Stimulated activated CD4-positive, alpha-beta T cell treated with anti-CD3 and anti-CD28 coated beads, Interleukin-4, amount 100 ng/mL, for 48 hours (primary cell): ENCODE measurements at regions not wholly inside any gene's neighbourhood (a gene's known extent, or its start where the extent isn't known, plus 50 kb on each side); places are given as distances from the start of the nearest gene placed in this dataset.

ENCODE experiments used
- DNase-seq, 2 donors: peaks; one replicate each; pipeline ENCODE4 v3.0.0-alpha.2; 2020; ENCODE audit warnings: low read depth in 2 of 2

DNA sequence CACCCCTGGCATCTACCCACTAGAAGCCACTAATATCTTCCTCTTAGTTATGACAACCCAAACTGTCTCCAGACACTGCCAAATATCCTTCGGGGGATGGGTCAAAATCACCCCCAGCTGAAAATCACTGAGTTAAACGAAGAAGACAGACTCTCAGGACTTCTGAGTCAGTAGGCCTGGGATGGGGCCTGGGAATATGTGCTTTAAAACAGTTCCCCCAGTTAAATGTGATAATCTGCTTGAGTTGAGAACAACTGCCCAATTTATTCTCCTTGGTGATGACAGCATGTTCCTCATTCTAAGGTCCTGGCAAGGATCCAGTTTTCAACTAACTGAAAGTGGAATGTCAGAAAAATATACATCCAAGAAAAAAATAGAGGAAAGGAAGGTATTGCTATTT is 52.4 kb downstream of the CBLL2 start:
- DNase-seq: no peak

DNA sequence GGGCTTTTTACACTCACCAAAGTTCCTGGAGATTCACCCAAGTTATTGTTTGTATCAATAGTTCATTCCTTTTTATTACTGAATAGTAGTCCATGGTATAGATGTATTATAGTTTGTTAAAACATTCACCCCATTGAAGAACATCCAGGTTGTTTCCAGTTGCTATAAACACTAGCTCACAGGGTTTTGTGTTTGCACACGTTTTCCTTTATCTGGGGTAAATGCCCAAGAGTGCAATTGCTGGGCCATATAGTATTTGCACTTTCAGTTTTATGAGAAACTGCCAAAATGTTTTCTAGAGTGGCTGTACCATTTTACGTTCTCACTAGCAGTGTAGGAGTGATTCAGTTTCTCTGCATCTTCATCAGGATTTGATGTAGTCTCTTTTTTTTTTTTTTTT is 57.1 kb downstream of the CBLL2 start:
- DNase-seq: no peak

DNA sequence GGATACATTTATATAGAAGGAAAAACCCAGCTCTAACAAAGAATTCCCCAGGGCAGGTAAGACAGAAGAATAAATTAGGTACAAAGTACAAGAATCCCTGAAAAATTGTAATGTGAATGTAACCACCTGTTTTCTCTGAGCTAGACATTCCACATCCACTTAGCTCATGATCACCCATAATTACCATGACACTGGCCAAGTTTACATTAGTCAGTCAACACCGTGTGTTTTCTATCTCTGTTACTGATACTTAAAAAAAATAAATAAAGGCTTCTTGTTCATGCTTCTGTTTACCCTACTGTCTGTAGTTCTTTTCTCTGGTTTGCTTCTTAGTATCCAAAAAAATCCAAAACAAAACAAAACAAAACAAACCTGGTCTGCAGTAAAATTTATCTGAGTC is 66.0 kb downstream of the CBLL2 start:
- no peak for DNase-seq

DNA sequence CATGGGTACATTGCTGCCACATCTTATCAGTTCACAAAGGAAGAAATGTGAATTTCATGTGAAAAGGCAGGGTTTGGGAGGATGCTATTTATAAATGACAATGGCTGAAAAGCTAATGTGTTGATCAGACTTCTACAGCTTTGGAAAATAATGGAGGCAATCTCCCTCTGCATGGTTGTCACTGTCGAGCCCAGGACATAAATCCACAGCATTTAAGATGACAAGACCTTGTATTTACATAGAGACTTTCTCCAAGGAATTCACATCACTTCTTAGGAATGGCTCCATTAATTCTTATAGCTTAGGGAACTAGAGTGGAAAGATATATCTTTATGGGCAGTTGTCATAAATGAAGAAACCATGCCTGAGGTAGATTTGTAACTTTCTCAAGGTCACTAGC is 66.7 kb downstream of the CBLL2 start:
- no peak for DNase-seq

DNA sequence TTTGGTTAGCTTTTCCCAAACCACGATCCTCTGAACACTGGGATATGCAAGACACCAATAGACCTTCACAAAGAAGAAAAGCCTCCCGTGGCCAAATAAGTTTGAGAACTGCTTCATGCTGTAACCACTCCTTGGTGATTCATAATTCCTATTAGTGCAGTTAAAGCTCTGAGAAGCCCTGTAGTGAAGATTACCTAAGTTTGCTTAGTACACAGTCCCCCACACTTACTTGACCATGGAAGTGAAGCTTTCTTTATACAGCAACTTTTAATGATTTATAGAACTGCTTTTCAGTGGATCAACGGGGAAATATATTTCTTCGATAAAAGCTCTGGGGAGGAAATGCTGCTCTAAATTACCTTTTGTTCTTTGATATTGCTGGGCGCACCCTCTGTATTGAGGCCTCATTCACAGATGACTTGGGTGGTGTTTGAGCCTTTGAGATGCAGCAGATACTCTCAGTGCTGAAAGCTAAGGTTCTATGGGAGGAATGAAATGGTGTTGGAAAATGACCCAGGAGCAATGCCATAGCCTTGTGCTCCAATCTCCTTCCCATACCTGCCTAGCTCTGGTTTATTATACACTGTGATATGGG is 67.4 kb downstream of the CBLL2 start:
- no peak for DNase-seq

DNA sequence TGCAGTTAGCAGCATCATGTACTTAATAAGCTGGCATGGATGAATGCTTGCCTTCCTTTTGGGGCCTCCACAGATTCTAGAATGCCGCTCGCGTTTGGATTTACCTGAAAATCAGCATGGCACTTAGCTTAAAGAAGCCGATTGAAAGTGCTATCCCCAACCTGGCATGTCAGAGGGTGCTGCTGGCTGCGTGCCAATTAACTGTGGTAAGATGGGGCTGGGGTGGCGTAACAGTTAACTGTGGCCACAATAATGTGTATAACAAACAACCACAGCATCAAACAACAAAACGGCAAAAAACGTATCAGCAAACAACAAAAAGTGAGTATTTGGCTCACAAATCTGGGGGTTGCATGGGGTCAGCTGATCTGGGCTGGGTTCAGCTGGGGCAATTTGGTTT is 70.5 kb downstream of the CBLL2 start:
- no peak for DNase-seq

DNA sequence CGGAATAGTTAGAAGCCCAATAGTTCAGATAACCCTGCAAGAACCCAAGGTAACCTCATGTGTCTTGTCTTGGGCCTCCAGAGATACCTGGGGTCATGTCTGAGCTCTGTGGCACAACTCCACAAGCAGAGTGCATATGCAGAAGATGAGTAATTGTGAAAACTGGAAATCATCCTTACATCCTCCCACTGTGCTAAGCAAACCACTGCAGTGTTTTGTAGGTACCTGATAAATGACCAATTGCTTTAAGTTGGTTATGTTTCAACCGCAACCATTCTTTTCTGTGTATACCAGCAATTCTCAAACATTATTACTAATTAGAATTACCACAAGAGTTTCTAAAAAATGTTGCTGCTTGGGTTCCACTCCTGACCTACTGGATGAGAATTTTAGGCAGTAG is 73.2 kb downstream of the CBLL2 start:
- no peak for DNase-seq

DNA sequence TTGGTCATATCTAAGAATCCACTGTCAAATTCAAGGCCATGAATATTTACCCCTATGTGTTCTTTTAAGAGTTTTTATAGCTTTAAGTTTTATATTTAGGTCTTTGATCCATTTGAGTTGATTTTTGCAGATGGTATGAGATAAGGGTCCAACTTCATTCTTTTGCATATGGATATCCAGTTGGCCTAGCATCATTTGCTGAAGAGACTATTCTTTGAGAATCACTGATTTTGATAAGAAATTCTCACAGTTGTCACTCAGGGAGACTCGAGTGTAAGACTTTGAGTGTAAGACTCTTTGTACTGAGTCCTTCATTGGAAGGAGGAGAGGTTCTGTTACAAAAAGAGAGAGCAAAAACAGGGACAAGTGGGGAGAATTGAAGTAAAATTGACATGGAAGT is 74.8 kb downstream of the CBLL2 start:
- DNase-seq: no peak

DNA sequence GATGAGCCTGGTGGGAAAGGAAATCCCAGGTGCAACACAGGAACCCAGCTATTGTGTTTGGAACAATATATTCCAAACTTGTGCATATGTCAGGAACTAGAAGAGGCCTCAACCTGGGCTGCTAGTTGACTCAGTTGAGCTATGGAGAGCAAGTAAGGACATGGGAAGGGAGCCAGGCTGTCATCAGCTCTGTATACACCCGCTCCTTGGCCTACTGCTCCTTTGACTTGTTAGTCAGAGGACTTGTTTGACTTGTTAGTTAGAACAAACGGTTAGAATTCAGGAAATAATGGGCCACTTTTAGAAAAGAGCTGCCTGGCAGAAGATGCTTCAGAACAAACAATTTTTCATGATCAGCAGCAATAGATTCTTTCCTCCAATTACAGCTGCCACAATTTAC is 76.4 kb downstream of the CBLL2 start:
- DNase-seq: no peak

DNA sequence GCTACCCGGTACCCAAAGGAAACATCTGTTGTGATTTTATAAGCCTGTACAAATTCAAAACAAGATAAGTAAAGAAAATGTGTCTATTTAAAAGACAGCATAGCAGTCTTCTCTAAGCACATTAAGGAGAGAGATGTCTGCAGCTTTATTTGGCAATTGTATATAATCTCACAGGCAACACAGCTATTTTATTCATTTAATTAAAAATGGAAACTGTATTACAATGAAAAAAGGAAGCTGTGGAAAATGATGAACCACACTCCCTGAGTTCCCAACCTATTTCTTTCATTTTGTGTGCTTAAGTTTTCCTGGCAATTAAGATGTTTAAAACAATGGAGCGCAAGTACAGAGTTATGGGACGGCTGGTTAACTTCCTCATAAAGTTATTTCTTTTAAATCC is 78.4 kb downstream of the CBLL2 start:
- no peak for DNase-seq

DNA sequence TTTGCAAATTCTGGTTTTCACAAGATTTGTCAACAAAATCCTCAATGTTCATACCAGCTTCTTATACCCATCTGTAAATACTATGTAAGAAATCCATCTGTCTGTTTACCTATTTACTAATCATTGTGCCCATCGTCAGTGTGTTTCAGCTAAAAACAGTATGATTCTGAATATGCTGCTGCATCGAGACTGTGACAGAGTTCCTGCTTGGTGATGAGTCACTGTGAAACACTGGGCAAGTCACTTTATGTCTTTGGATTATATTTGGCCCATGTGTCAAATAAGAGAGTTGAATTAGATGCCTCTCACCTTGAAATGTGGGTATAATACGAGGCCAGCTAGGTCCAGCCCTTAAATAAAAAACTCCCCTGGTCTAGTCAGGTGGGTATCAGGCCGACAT is 79.3 kb downstream of the CBLL2 start:
- no peak for DNase-seq

DNA sequence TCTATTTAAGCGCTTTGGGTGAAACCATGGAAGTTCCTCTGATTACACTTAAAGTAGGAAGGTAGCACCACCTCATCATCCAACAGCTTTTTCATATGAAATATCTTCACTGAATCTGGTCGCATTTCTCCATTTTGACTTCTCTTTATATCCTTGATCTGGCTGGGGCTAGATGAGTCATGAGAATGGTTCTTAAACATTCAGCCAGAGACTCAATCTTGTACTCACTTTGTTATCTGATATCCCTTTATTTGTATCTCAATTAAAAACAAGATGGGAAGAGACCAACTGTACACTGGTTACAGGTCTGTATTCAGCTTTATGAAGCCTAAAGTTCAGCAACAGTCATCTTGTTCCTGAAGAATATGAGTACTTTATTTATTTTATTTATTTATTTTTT is 84.9 kb downstream of the CBLL2 start:
- no peak for DNase-seq

DNA sequence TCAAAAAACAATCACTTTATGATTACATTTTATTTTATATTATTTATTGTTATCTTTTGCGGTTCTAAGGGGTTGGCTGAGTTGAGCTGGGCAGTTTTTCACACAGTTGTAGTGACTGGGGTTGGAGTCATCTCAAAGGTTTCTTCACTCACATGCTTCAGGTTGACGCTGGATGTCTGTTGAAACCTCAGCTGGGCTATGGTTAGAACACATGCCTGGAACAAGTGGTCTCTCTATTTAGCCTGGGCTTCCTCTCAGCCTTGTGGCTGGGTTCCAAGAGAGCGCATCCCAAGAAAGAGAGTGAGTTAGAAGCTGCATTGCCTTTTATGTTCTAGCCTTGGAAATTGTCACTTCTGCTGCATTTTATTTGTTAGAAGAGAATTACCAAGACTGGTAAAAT is 87.4 kb downstream of the CBLL2 start:
- no peak for DNase-seq

DNA sequence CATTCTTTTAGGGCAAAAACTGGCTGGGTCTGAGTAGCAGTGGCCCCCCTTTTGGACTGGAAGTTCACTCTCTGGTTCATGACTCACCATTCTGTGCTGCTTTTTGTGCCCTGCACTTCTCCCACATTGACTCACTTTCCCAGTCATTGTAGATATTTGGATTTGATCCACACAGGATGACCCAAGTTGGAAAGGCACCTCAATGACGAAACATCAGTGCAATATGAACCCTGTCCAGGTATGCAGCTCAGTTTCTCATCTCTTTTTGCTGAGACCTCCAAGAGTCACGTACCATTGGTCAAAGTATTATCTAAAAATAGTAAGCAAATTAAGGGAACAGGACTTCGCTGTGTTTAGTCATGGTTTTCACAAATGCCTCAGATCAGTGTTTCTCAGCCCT is 92.7 kb downstream of the CBLL2 start:
- no peak for DNase-seq

DNA sequence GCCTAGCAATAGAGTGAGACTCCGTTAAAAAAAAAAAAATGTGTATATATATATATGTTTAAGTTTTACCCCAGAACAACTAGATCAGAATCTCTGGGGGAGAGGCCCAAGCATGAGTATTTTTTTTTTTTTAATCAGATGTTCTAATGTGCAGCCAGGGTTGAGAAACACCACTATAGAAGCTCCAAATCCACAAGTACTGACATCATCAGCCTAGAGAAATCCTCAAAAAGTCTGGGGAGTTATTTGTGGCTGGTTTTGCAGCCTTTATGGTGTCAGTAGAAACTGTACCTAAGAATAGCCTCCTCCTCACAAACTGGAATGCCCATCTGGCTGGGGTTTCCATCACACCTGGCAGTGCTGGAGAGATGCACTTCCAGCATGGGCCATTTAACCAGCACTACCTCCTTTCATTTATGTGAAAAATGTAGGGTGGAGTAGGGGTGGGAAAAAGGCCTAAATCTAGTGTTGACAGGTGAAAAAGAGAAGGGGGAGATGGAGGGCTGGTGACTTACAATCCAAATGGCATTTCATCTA is 93.5 kb downstream of the CBLL2 start:
- no peak for DNase-seq

DNA sequence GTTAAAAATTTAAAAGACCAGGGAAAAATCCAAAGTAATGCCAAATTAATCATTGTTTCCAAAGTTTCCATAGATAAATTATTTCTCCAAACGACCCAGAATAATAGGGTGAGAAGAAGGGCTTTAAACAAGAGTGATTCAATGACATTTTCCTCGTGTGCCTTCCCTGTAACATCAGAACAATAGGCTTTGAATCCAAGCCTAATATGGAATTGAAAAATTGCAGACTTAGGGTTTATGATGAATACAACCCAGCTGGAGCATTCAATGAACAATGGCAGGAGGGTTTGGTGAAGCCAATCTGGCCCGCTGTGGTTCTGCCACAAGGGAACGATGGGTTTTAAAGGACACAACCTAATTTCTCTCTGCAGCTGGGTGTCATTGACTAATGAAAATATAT is 94.2 kb downstream of the CBLL2 start:
- no peak for DNase-seq

DNA sequence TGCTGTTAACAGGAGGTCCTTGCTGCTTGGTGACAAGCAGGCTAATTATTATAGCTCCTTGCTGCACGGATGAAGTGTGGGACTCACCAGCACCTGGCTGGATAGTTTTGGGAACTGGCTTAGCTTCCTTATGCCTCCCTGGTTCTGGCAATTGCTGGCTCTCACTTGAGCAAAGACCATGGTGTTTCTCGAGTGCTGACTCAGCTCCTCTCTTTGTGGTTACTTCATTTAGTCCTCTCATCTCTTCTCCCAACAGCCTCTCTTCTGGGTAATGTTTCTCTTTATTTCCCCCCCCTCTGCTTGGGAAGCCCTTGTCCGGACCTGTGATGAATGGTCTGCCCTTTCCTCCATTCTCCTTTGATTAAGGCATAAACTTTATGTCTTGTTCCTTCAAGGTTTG is 100.4 kb downstream of the CBLL2 start:
- DNase-seq: no peak

DNA sequence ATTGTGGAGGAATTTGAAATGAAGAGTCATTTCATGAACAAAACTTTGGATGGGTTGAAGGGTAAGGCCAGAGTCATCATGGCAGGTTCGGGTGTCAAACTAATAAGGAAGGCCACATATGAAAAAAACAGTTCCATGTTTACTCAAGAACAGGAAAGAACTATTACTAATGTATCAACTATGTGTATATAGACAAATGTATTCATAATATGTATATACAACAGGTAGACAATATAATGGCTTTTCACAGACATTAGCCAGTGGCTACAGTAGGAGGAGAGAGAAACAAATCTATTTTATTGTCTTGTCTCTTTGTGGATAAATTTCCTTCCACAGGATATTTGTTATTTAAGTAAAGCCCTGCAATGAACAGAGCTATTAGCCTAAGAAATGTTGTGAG is 101.1 kb downstream of the CBLL2 start:
- no peak for DNase-seq

DNA sequence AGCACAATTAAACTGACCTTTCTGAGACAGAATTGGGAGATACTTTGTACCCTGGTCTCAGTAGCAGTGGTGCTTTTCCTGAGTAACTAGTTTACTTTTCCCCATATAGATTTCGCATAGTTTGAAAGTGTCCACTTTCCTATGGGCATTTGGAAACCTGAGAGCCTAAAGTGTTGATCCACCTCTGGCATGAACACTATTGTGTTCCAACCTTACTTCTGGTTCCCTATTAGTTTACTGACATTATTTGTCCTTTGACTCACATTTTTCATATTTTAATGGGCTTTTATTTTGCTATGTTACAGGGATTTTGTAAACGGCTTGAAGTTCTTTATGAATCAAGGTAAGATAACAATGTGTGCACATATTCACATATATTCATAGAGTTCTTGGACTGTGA is 103.7 kb downstream of the CBLL2 start:
- no peak for DNase-seq

DNA sequence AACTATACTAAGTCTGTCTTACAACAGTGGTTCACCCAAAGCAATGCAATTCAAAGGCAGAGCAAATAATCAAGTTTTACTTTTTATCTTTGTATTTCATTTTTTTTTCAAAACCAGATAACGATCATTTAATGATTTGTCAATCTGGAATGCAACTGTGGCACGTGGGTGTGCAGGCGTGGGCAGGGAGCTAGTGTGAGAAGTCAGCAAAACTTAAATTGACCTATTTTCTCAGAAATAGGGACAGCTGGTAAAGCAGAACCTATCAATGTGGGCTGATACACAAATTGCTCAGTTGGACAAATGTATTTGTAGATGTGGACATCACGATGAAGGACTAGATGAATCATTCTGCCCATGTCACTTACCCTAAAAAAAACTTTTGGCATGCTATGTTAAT is 105.6 kb downstream of the CBLL2 start:
- DNase-seq: no peak

DNA sequence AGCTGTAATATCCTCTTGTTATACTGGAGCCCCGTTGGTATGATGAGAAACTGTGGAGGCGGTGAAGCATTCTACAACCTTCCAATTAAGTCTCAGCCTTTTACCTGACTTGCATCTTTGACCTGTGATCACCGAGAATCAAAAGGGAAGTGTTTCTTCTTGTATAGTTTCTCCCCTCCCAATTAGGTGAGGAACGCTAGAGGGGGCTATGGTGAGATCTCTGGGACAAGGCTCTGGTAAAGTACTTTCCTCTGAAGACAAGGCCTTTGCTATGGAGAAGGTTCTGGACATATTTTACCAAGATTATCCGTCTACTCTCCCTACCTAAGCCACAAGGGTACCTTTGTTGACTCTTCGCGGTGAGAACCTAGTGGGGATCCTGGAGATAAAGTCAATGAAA is 111.3 kb downstream of the CBLL2 start:
- no peak for DNase-seq

DNA sequence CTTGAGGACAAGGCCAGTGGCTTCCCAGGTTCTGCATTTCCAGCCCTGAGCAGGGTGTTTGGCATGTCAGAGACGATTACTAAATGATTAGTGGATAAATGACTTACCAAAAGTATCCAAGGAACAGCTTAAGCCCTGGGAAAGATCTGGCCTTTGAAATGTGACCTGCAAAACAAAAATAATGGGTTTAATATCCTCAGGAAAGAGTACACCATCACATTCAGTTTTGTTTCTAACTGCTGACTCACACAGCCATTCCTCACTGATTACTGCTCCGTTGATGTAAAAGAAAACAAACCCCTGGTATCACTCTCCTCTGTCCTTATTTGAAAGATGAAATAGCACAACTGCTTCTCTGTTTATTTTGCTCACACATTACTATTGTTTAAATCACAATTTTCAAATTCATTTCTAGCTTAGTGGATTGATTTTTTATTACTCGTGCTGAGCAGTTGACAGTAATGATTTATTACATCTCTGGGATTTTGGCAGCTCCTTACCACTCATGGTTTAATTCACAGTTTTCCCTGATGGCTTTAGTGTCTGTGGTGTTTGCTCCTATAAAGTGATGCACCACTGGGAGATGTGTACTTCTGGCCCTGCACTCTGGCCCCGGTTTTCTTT is 117.0 kb downstream of the CBLL2 start:
- DNase-seq: no peak

DNA sequence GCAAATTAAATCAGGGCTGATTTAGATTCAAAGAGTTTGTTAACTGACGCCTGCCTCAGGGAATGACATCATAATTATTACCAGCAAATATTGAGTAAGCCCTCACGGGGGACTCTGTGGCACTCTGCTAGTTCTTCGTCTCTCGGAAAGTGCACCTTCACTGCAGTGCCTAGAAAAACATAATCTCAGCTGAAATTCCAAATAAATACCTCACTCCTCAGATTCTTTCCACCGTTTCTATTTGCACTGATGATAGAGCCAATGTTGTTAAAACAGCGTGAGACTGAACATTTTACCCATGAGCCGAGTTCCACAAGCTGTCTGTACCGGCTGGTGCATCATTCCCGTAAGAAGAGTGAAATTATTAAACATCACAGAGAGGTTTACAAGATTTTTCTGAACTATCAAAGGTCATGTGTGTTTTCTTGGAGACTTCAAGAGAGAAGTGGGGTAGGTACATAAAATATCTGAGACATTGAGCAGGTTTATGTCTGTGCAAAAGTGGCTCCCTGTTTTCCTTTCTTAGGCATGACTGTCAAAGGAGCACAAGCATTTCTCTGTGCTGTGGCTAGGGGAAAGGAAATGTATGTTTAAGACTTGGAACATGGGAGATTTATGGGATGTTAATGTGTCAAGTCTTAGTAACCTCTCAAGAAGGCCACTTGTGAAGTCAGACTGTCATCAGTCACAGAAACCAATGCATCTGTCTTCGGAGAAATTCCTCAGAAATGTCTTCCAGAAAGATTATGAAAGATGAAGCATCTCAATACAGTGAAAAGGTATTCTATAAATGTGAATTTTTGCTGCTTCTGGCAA is 119.6 kb downstream of the CBLL2 start:
- DNase-seq: no peak
